GM19025 (cell line): ENCODE measurements at regions not wholly inside any gene's neighbourhood (a gene's known extent, or its start where the extent isn't known, plus 50 kb on each side); places are given as distances from the start of the nearest gene placed in this dataset.

Experiments
- ATAC-seq: cut with Tn5 transposase; IDR thresholded peaks from one replicate; pipeline ENCODE4 v1.9.1; 2021; ENCODE audit warnings: mild to moderate bottlenecking, low read depth, moderate library complexity; ENCODE audit not compliant: unreplicated experiment

DNA sequence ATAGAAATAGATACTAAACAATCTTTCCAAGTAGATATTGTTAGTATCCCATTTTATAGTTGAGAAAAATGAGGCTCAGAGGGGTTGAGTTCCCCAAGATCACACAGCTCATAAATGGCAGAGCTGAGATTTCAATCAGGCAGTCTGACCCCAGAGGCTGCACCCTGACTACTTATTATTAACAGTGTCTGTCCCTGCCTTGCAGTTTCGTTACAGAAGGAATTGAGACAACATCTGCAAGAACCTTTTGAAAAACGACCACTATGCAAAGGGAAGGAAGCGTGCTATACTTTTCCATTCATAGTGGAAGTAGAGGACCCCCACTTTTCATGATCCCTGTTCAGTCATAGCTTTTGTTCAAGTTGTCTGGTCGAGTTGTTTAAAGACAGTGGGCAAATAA, 53.2 kb upstream of the SEC11C start:
- ATAC-seq = no peak

DNA sequence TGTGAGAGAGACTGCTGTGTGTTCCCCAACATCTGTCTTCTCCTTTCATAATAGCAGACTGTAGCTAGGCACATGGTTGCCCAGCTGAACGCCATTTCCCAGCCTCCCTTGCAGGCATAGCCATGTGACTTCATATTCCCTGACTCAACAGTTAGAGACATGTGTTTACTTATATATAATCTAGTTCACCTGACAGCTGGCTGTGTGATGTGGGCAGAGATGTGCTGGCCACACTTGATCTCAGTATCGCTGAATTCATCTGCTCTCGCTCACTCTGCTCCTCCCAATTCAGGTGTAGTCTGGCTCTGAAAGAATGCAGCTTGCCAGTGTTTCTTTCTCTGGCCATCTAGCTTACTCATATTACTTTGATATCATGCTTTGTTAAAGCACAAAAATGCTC, 52.3 kb upstream of the SEC11C start:
- no peak for ATAC-seq
